ENCODE measurements at regions not wholly inside any gene's neighbourhood (a gene's known extent, or its start where the extent isn't known, plus 50 kb on each side); places are given as distances from the start of the nearest gene placed in this dataset.

DNA sequence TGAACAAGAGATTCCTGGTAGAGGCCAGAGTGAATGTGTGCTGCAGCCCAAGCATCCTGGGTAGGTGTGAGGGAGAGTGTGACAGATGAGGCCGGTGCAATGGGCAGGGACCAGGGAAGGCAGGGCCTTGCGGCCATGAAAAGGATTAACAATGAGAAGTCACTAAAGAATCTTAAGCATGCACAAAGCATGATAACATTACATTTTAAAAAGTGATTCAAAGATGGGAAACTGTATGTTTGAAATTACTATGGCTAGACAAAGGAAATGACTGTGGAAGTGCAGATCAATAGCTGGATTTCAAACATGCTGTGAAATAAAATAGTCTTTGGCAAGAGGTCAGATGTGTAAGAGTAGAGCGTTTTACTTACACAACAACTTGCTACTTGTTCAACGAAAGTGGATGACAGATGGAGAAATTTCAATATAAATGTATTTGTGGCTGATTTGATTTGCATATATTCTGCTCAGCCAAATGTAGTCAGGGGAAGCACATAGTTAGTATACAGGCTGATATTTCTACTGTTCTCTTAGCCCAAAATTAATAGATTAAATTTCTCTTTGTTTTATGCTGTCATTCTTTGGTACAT, 175.5 kb downstream of the CCDC59 start:
- TF ChIP-seq, protein P1, sequence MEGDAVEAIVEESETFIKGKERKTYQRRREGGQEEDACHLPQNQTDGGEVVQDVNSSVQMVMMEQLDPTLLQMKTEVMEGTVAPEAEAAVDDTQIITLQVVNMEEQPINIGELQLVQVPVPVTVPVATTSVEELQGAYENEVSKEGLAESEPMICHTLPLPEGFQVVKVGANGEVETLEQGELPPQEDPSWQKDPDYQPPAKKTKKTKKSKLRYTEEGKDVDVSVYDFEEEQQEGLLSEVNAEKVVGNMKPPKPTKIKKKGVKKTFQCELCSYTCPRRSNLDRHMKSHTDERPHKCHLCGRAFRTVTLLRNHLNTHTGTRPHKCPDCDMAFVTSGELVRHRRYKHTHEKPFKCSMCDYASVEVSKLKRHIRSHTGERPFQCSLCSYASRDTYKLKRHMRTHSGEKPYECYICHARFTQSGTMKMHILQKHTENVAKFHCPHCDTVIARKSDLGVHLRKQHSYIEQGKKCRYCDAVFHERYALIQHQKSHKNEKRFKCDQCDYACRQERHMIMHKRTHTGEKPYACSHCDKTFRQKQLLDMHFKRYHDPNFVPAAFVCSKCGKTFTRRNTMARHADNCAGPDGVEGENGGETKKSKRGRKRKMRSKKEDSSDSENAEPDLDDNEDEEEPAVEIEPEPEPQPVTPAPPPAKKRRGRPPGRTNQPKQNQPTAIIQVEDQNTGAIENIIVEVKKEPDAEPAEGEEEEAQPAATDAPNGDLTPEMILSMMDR (IDR thresholded peaks at IDR 0.05), result no peak
- TF ChIP-seq POLR2A (IDR thresholded peaks at IDR 0.05), result no peak
